ENCODE measurements at regions not wholly inside any gene's neighbourhood (a gene's known extent, or its start where the extent isn't known, plus 50 kb on each side); places are given as distances from the start of the nearest gene placed in this dataset.

GRCh38 chr13:111411151-111411858 is 90.9 kb downstream of the TEX29 start:
- no peak overlapping the region for H3K4me3 ChIP-seq (ENCODE audit: low read depth in 1 of 2, low read length in 2 of 2)
- WGBS, 2 donors = 40 to 44% methylated on average over 48 of the region's 48 CpGs
- peaks cover 0 to 4% of the 10 kb centered on the region in 2 donors for H3K27me3 ChIP-seq (ENCODE audit: control insufficient read depth in 1 of 2, insufficient read depth in 2 of 2, low read length in 2 of 2)
- no peaks in the 10 kb centered on the region for H3K9me3 ChIP-seq (ENCODE audit: control insufficient read depth in 2 of 2, insufficient read depth in 1 of 2, low read depth in 1 of 2, low read length in 1 of 2)
- H3K36me3 ChIP-seq (ENCODE audit: control insufficient read depth in 2 of 2, insufficient read depth in 2 of 2, low read length in 1 of 2) = no peaks in the 10 kb centered on the region
- no peak overlapping the region for H3K27ac ChIP-seq (ENCODE audit: low read depth in 2 of 2, low read length in 1 of 2)
- no peaks in the 10 kb centered on the region for H3K4me1 ChIP-seq (ENCODE audit: control insufficient read depth in 2 of 2, insufficient read depth in 2 of 2, low read length in 1 of 2)

GRCh38 chr13:111411919-111412650 is 91.6 kb downstream of the TEX29 start:
- Histone ChIP-seq H3K36me3 (ENCODE audit: control insufficient read depth in 2 of 2, insufficient read depth in 2 of 2, low read length in 1 of 2) (no peaks in the 10 kb centered on the region), H3K4me3 (ENCODE audit: low read depth in 1 of 2, low read length in 2 of 2) (no peak overlapping the region), H3K27ac (ENCODE audit: low read depth in 2 of 2, low read length in 1 of 2) (no peak overlapping the region), H3K27me3 (ENCODE audit: control insufficient read depth in 1 of 2, insufficient read depth in 2 of 2, low read length in 2 of 2) (peaks cover 0 to 4% of the 10 kb centered on the region in 2 donors), H3K9me3 (ENCODE audit: control insufficient read depth in 2 of 2, insufficient read depth in 1 of 2, low read depth in 1 of 2, low read length in 1 of 2) (no peaks in the 10 kb centered on the region), H3K4me1 (ENCODE audit: control insufficient read depth in 2 of 2, insufficient read depth in 2 of 2, low read length in 1 of 2) (no peaks in the 10 kb centered on the region)
- 64 to 67% methylated on average over 15 of the region's 15 CpGs for WGBS, 2 donors

DNA sequence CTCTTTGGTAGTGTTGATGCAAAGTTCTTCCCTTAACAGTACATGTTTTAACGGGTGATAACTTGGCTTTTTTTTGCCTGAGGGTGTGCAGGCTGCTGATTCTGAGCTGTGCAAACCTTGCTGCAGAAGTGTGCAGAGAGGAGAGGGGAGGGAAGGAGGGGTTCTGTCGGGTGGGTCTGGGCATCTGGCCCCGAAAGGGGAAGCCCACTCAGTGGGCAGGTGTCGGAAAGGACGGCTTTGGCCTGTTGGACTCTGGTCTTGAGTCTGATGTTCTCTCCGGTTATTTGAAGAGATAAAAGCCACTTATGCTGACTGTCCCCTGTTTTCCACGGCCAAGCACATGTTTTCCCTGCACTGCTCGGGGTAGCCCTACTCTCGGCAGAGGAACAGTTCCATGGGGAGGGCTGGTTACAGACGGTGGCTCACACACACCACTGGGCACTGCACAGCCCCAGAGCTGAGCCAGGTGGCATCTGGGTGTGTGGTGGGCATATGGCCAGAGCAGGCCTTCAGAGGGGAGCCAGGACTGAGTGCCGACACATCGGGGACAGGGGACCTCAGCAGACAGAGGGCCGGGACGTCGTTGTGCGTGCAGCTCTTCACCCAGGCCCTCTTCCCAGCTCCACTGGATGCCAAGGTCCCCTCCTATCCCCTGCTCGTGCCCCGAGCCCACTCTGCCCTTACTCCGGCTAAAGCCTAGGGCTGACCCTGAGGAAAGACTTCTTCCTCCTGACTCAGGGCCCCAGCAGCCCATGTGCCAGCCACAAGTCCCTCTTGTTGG is 93.2 kb downstream of the TEX29 start:
- 61 to 72% methylated on average over 19 of the region's 19 CpGs for WGBS, 2 donors
- Histone ChIP-seq H3K9me3 (ENCODE audit: control insufficient read depth in 2 of 2, insufficient read depth in 1 of 2, low read depth in 1 of 2, low read length in 1 of 2) (no peaks in the 10 kb centered on the region), H3K36me3 (ENCODE audit: control insufficient read depth in 2 of 2, insufficient read depth in 2 of 2, low read length in 1 of 2) (no peaks in the 10 kb centered on the region), H3K4me3 (ENCODE audit: low read depth in 1 of 2, low read length in 2 of 2) (no peak overlapping the region), H3K27me3 (ENCODE audit: control insufficient read depth in 1 of 2, insufficient read depth in 2 of 2, low read length in 2 of 2) (peaks cover 0 to 4% of the 10 kb centered on the region in 2 donors), H3K27ac (ENCODE audit: low read depth in 2 of 2, low read length in 1 of 2) (no peak overlapping the region), H3K4me1 (ENCODE audit: control insufficient read depth in 2 of 2, insufficient read depth in 2 of 2, low read length in 1 of 2) (no peaks in the 10 kb centered on the region)

DNA sequence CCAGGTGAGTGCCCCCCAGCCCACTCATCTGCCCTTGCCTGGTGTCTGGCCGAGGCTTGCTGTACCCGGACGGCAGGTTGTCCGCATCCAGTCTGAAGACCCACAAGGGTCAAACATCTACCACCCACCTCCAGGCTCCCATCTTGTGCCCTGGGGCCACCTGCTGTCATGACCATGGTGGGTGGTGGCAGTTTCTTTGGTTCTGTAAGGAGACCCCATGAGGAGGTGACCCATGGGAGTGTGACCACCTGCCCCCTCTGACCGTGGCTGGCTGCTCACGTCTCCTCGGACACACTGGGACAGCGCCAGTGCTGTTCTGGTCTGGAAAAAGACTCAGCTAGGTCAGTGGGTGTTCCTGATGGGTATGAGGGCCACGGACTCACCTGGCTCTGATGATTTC is 93.9 kb downstream of the TEX29 start:
- H3K27me3 ChIP-seq (ENCODE audit: control insufficient read depth in 1 of 2, insufficient read depth in 2 of 2, low read length in 2 of 2) = peaks cover 0 to 4% of the 10 kb centered on the region in 2 donors
- H3K27ac ChIP-seq (ENCODE audit: low read depth in 2 of 2, low read length in 1 of 2) = no peak overlapping the region
- H3K4me3 ChIP-seq (ENCODE audit: low read depth in 1 of 2, low read length in 2 of 2) = no peak overlapping the region
- H3K36me3 ChIP-seq (ENCODE audit: control insufficient read depth in 2 of 2, insufficient read depth in 2 of 2, low read length in 1 of 2) = no peaks in the 10 kb centered on the region
- 83 to 89% methylated on average over 9 of the region's 9 CpGs for WGBS, 2 donors
- peaks cover 0 to 1% of the 10 kb centered on the region in 2 donors for H3K4me1 ChIP-seq (ENCODE audit: control insufficient read depth in 2 of 2, insufficient read depth in 2 of 2, low read length in 1 of 2)
- H3K9me3 ChIP-seq (ENCODE audit: control insufficient read depth in 2 of 2, insufficient read depth in 1 of 2, low read depth in 1 of 2, low read length in 1 of 2) = no peaks in the 10 kb centered on the region

GRCh38 chr13:111415246-111415645 is 94.8 kb downstream of the TEX29 start:
- Histone ChIP-seq H3K4me3 (ENCODE audit: low read depth in 1 of 2, low read length in 2 of 2) (no peak overlapping the region), H3K9me3 (ENCODE audit: control insufficient read depth in 2 of 2, insufficient read depth in 1 of 2, low read depth in 1 of 2, low read length in 1 of 2) (no peaks in the 10 kb centered on the region), H3K27ac (ENCODE audit: low read depth in 2 of 2, low read length in 1 of 2) (no peak overlapping the region), H3K4me1 (ENCODE audit: control insufficient read depth in 2 of 2, insufficient read depth in 2 of 2, low read length in 1 of 2) (peaks cover 0 to 2% of the 10 kb centered on the region in 2 donors), H3K27me3 (ENCODE audit: control insufficient read depth in 1 of 2, insufficient read depth in 2 of 2, low read length in 2 of 2) (peaks cover 0 to 4% of the 10 kb centered on the region in 2 donors), H3K36me3 (ENCODE audit: control insufficient read depth in 2 of 2, insufficient read depth in 2 of 2, low read length in 1 of 2) (no peaks in the 10 kb centered on the region)
- 54 to 59% methylated on average over 8 of the region's 8 CpGs for WGBS, 2 donors

- H3K27ac ChIP-seq (ENCODE audit: low read depth in 2 of 2, low read length in 1 of 2) = no peak overlapping the region
- peaks cover 0 to 4% of the 10 kb centered on the region in 2 donors for H3K27me3 ChIP-seq (ENCODE audit: control insufficient read depth in 1 of 2, insufficient read depth in 2 of 2, low read length in 2 of 2)
- H3K36me3 ChIP-seq (ENCODE audit: control insufficient read depth in 2 of 2, insufficient read depth in 2 of 2, low read length in 1 of 2) = no peaks in the 10 kb centered on the region
- no peak overlapping the region for H3K4me3 ChIP-seq (ENCODE audit: low read depth in 1 of 2, low read length in 2 of 2)
- peaks cover 0 to 2% of the 10 kb centered on the region in 2 donors for H3K4me1 ChIP-seq (ENCODE audit: control insufficient read depth in 2 of 2, insufficient read depth in 2 of 2, low read length in 1 of 2)
- peaks cover 0 to 2% of the 10 kb centered on the region in 2 donors for H3K9me3 ChIP-seq (ENCODE audit: control insufficient read depth in 2 of 2, insufficient read depth in 1 of 2, low read depth in 1 of 2, low read length in 1 of 2)
- WGBS, 2 donors = 93 to 98% methylated on average over 1 of the region's 1 CpG
These were observed 95.3 kb downstream of the TEX29 start for GRCh38 chr13:111415765-111416164.

DNA sequence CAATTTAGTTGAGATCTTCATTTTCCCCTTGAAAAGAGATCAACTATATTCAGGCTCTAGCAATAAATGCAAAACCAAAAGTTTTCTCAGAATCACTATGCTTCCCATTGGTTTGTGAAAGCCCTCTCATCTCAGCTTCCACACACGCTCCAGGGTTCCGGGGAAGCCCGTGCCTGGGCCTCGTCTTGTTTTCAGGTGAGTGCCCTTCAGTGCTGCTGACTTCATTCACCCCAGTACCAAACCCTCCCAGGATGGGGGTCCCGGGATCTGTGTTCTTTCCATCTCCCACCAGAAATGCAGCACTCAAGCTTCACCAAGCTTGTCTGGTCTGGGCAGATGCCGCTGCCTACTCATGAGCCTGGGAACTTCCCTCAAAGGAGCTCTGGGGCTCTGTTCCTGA is 97.7 kb downstream of the TEX29 start:
- 90 to 94% methylated on average over 6 of the region's 6 CpGs for WGBS, 2 donors

DNA sequence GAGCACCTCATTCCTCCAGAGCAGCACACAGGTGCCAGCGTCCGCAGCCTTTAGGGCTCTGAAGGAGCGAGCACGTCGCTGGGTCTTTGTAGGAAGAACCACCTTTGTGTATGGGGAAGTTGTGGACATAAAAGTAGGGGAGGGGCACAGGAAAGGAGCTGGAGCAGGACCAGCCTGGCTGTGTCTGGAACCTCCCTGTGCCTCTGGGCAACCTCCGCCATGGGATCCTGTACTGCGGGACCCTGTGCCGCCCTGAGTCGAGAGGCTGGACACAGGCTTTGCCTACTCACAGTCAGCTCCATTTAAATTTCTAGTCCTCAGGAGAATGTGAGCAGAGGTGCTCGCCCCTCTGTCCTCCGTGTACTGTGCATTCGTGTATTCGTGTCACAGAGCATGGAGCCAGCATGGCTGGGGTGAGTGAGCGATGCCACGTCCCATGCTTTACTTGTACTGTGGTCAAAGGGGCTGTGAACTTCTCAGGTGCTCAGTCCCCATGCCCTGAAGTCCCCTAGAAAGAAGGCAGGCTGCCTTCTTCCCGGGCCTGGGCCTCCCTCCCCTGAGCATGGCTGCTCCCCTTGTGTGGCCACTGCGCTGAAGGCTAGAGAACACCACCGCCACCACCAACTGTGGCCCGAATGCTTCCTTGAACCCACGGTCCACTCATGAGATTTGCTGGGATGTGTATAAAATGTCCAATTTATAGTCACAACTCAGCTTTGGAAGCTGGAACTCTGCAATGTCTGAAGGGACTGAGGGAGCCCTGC is 99.9 kb downstream of the TEX29 start:
- Histone ChIP-seq H3K27ac (ENCODE audit: low read depth in 2 of 2, low read length in 1 of 2) (no peak overlapping the region), H3K36me3 (ENCODE audit: control insufficient read depth in 2 of 2, insufficient read depth in 2 of 2, low read length in 1 of 2) (no peaks in the 10 kb centered on the region), H3K4me3 (ENCODE audit: low read depth in 1 of 2, low read length in 2 of 2) (no peak overlapping the region), H3K9me3 (ENCODE audit: control insufficient read depth in 2 of 2, insufficient read depth in 1 of 2, low read depth in 1 of 2, low read length in 1 of 2) (peaks cover 0 to 2% of the 10 kb centered on the region in 2 donors), H3K27me3 (ENCODE audit: control insufficient read depth in 1 of 2, insufficient read depth in 2 of 2, low read length in 2 of 2) (no peaks in the 10 kb centered on the region), H3K4me1 (ENCODE audit: control insufficient read depth in 2 of 2, insufficient read depth in 2 of 2, low read length in 1 of 2) (peaks cover 0 to 2% of the 10 kb centered on the region in 2 donors)
- WGBS, 2 donors = 88% methylated on average over 20 of the region's 20 CpGs

More for the DNA sequence above, 97.7 kb downstream of the TEX29 start:
- no peak overlapping the region for H3K4me3 ChIP-seq (ENCODE audit: low read depth in 1 of 2, low read length in 2 of 2)
- no peak overlapping the region for H3K27ac ChIP-seq (ENCODE audit: low read depth in 2 of 2, low read length in 1 of 2)
- peaks cover 0 to 2% of the 10 kb centered on the region in 2 donors for H3K4me1 ChIP-seq (ENCODE audit: control insufficient read depth in 2 of 2, insufficient read depth in 2 of 2, low read length in 1 of 2)
- peaks cover 0 to 4% of the 10 kb centered on the region in 2 donors for H3K27me3 ChIP-seq (ENCODE audit: control insufficient read depth in 1 of 2, insufficient read depth in 2 of 2, low read length in 2 of 2)
- no peaks in the 10 kb centered on the region for H3K36me3 ChIP-seq (ENCODE audit: control insufficient read depth in 2 of 2, insufficient read depth in 2 of 2, low read length in 1 of 2)
- peaks cover 0 to 2% of the 10 kb centered on the region in 2 donors for H3K9me3 ChIP-seq (ENCODE audit: control insufficient read depth in 2 of 2, insufficient read depth in 1 of 2, low read depth in 1 of 2, low read length in 1 of 2)

DNA sequence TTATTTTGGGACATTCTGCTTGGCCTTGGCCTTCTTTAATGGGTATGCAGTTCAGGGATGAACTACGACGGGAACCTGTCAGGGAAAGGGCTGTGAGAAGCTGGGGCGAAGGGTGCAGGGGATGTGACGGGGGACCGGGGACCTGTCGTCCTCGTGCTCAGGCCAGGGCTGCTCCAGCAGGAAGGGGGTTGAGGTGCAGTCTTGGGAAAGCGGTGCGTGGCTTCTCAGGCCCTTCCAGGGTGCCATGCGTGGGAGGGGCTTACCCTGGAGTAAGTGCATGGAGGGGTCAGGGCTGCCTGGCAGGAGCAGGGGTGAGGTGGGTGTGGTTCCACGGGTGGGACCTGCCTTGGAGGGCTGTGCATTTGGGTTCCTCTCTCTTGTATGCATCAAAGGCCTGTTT is 100.8 kb downstream of the TEX29 start:
- Histone ChIP-seq H3K9me3 (ENCODE audit: control insufficient read depth in 2 of 2, insufficient read depth in 1 of 2, low read depth in 1 of 2, low read length in 1 of 2) (peaks cover 0 to 2% of the 10 kb centered on the region in 2 donors), H3K27me3 (ENCODE audit: control insufficient read depth in 1 of 2, insufficient read depth in 2 of 2, low read length in 2 of 2) (no peaks in the 10 kb centered on the region), H3K4me1 (ENCODE audit: control insufficient read depth in 2 of 2, insufficient read depth in 2 of 2, low read length in 1 of 2) (peaks cover 0 to 2% of the 10 kb centered on the region in 2 donors), H3K4me3 (ENCODE audit: low read depth in 1 of 2, low read length in 2 of 2) (no peak overlapping the region), H3K36me3 (ENCODE audit: control insufficient read depth in 2 of 2, insufficient read depth in 2 of 2, low read length in 1 of 2) (no peaks in the 10 kb centered on the region), H3K27ac (ENCODE audit: low read depth in 2 of 2, low read length in 1 of 2) (no peak overlapping the region)
- WGBS, 2 donors = 68% methylated on average over 11 of the region's 11 CpGs

Measured in esophagus (tissue), 2 donors.